HuH-7.5 (cell line): ENCODE measurements at regions not wholly inside any gene's neighbourhood (a gene's known extent, or its start where the extent isn't known, plus 50 kb on each side); places are given as distances from the start of the nearest gene placed in this dataset.

Experiments
- DNase-seq: peaks from one replicate; pipeline ENCODE4 v3.0.0; 2011; ENCODE audit warnings: low spot score

GRCh38 chr4:4772534-4772933 lies 86.9 kb upstream of the MSX1 start:
- no peak for DNase-seq

GRCh38 chr4:4771160-4771559 lies 88.3 kb upstream of the MSX1 start:
- DNase-seq = no peak

GRCh38 chr4:4770610-4771009 lies 88.9 kb upstream of the MSX1 start:
- DNase-seq = no peak

- DNase-seq = no peak
Measured at GRCh38 chr4:4766564-4766963, 92.9 kb upstream of the MSX1 start.

GRCh38 chr4:4765811-4766210 lies 93.7 kb upstream of the MSX1 start:
- no peak for DNase-seq

GRCh38 chr4:4764558-4764905 lies 94.9 kb upstream of the MSX1 start:
- DNase-seq = no peak

GRCh38 chr4:4763822-4764557 lies 95.5 kb upstream of the MSX1 start:
- no peak for DNase-seq

GRCh38 chr4:4762909-4763821 lies 96.3 kb upstream of the MSX1 start:
- no peak for DNase-seq

- DNase-seq = no peak
Measured at GRCh38 chr4:4762300-4762699, 97.2 kb upstream of the MSX1 start.

GRCh38 chr4:4761128-4761982 lies 98.1 kb upstream of the MSX1 start:
- no peak for DNase-seq

- DNase-seq = no peak
Measured at GRCh38 chr4:4759883-4760282, 99.6 kb upstream of the MSX1 start.

- no peak for DNase-seq
Measured at GRCh38 chr4:4759232-4759631, 100.2 kb upstream of the MSX1 start.

GRCh38 chr4:4758681-4759080 lies 100.8 kb upstream of the MSX1 start:
- DNase-seq = no peak

- no peak for DNase-seq
Measured at GRCh38 chr4:4755306-4755705, 104.2 kb upstream of the MSX1 start.

GRCh38 chr4:4754641-4755040 lies 104.8 kb upstream of the MSX1 start:
- DNase-seq = no peak

GRCh38 chr4:4753643-4754042 lies 105.8 kb upstream of the MSX1 start:
- no peak for DNase-seq

- no peak for DNase-seq
Measured at GRCh38 chr4:4752576-4753401, 106.7 kb upstream of the MSX1 start.

GRCh38 chr4:4752025-4752424 lies 107.4 kb upstream of the MSX1 start:
- no peak for DNase-seq

GRCh38 chr4:4750187-4750586 lies 109.3 kb upstream of the MSX1 start:
- DNase-seq = no peak

GRCh38 chr4:4749137-4749536 lies 110.3 kb upstream of the MSX1 start:
- DNase-seq = no peak

- no peak for DNase-seq
Measured at GRCh38 chr4:4746444-4746843, 113.0 kb upstream of the MSX1 start.

- no peak for DNase-seq
Measured at GRCh38 chr4:4740071-4740470, 119.4 kb upstream of the MSX1 start.
